HG03039 (cell line): ENCODE measurements at regions not wholly inside any gene's neighbourhood (a gene's known extent, or its start where the extent isn't known, plus 50 kb on each side); places are given as distances from the start of the nearest gene placed in this dataset.
"Not testable (repeated sequence)": the region's sequence is repeated elsewhere in the genome, so short reads cannot be mapped to it uniquely, and the experiment has no call there.

Experiments
- ATAC-seq: cut with Tn5 transposase; IDR thresholded peaks from one replicate; pipeline ENCODE4 v1.9.1; 2021; ENCODE audit warnings: mild to moderate bottlenecking, moderate library complexity; ENCODE audit not compliant: unreplicated experiment

- no peak for ATAC-seq
Measured at GRCh38 chr2:83342860-83343329, 1116.2 kb downstream of the SUCLG1 start.

GRCh38 chr2:83340424-83340823, 1118.7 kb downstream of the SUCLG1 start:
- no peak for ATAC-seq

- ATAC-seq, result not testable (repeated sequence)
Measured at GRCh38 chr2:83339942-83340341, 1119.1 kb downstream of the SUCLG1 start.

GRCh38 chr2:83331810-83332209, 1127.3 kb downstream of the SUCLG1 start:
- no peak for ATAC-seq

GRCh38 chr2:83323038-83323437, 1136.0 kb downstream of the SUCLG1 start:
- ATAC-seq, result no peak

GRCh38 chr2:83320053-83320452, 1139.0 kb downstream of the SUCLG1 start:
- no peak for ATAC-seq

- ATAC-seq, result no peak
Measured at GRCh38 chr2:83305758-83306378, 1153.2 kb downstream of the SUCLG1 start.

- no peak for ATAC-seq
Measured at GRCh38 chr2:83291083-83291482, 1168.0 kb downstream of the SUCLG1 start.

GRCh38 chr2:83282841-83283240, 1176.2 kb downstream of the SUCLG1 start:
- no peak for ATAC-seq

GRCh38 chr2:83282043-83282795, 1176.9 kb downstream of the SUCLG1 start:
- ATAC-seq, result no peak

- ATAC-seq, result no peak
Measured at GRCh38 chr2:83280391-83280790, 1178.7 kb downstream of the SUCLG1 start.

- no peak for ATAC-seq
Measured at GRCh38 chr2:83273322-83273721, 1185.8 kb downstream of the SUCLG1 start.

GRCh38 chr2:83261591-83262136, 1197.4 kb downstream of the SUCLG1 start:
- no peak for ATAC-seq

GRCh38 chr2:83253848-83254247, 1205.2 kb downstream of the SUCLG1 start:
- no peak for ATAC-seq

GRCh38 chr2:83251321-83251872, 1207.7 kb downstream of the SUCLG1 start:
- no peak for ATAC-seq

- ATAC-seq, result not testable (repeated sequence)
Measured at GRCh38 chr2:83245806-83246537, 1213.1 kb downstream of the SUCLG1 start.

GRCh38 chr2:83240611-83241010, 1218.5 kb downstream of the SUCLG1 start:
- no peak for ATAC-seq

GRCh38 chr2:83238111-83238510, 1221.0 kb downstream of the SUCLG1 start:
- no peak for ATAC-seq

- no peak for ATAC-seq
Measured at GRCh38 chr2:83234246-83234645, 1224.8 kb downstream of the SUCLG1 start.

- no peak for ATAC-seq
Measured at GRCh38 chr2:83233781-83234180, 1225.3 kb downstream of the SUCLG1 start.

- no peak for ATAC-seq
Measured at GRCh38 chr2:83233326-83233725, 1225.8 kb downstream of the SUCLG1 start.
